Vagina (tissue), 2 donors: ENCODE measurements at regions not wholly inside any gene's neighbourhood (a gene's known extent, or its start where the extent isn't known, plus 50 kb on each side); places are given as distances from the start of the nearest gene placed in this dataset.
A peak's percentile ranks its signal among the peaks of the same experiment; 100 is the strongest.

Source experiments
- DNase-seq, 2 donors: peaks; one replicate each; pipeline ENCODE4 v3.0.0-alpha.2; 2017; ENCODE audit errors: extremely low spot score in 2 of 2
- H3K27ac ChIP-seq: fragments of 200-600 bp; sonication (generic); one replicate; pipeline ENCODE4 v1.5.1; 2019
- H3K27me3 ChIP-seq: fragments of 200-600 bp; sonication (generic); one replicate; pipeline ENCODE4 v1.5.1; 2019
- H3K36me3 ChIP-seq, 2 donors: fragments of 200-600 bp; sonication (generic); one replicate each; pipeline ENCODE4 v1.5.1; 2017 to 2019
- H3K4me1 ChIP-seq: fragments of 200-600 bp; sonication (generic); one replicate; pipeline ENCODE4 v1.5.1; 2019
- H3K4me3 ChIP-seq, 2 donors: fragments of 200-600 bp; sonication (generic); 1 replicate in 1 of 2; 2 replicates in 1 of 2; pipeline ENCODE4 v1.5.1; 2016 to 2019
- H3K9me3 ChIP-seq: fragments of 200-600 bp; sonication (generic); one replicate; pipeline ENCODE4 v1.5.1; 2019
- CTCF ChIP-seq, 3 experiments: fragments of 450-650 bp in 2 of 3; fragments of 200-600 bp in 1 of 3; sonication (generic) in 1 of 3; IDR thresholded peaks; one replicate each; pipeline ENCODE4 v1.5.1; 2017 to 2019; ENCODE audit warnings: antibody characterized with exemption in 3 of 3, mild to moderate bottlenecking in 2 of 3, moderate library complexity in 2 of 3
- POLR2A ChIP-seq, 2 donors: fragments of 450-650 bp; IDR thresholded peaks; one replicate each; pipeline ENCODE4 v1.6.1; 2017; ENCODE audit warnings: antibody characterized with exemption in 2 of 2, mild to moderate bottlenecking in 2 of 2, moderate library complexity in 2 of 2
- POLR2AphosphoS5 ChIP-seq, 2 donors: sonication (generic); formaldehyde crosslinking; IDR thresholded peaks; one replicate each; pipeline ENCODE4 v1.9.0; 2017; ENCODE audit warnings: antibody characterized with exemption in 2 of 2, mild to moderate bottlenecking in 2 of 2, low read depth in 1 of 2; ENCODE audit not compliant: insufficient read depth in 1 of 2
- intact Hi-C: fragments of 100-400 bp; cut with DNase I; formaldehyde crosslinking; loops from one replicate; pipeline ENCODE4 v1.15.1; 2023

- DNase-seq, result no peak
- Histone ChIP-seq H3K9me3 (no peaks in the 10 kb centered on the region), H3K27ac (no peak overlapping the region), H3K27me3 (no peaks in the 10 kb centered on the region), H3K4me3 (no peak overlapping the region), H3K36me3 (no peaks in the 10 kb centered on the region), H3K4me1 (no peaks in the 10 kb centered on the region)
- no peak for TF ChIP-seq POLR2AphosphoS5 (IDR thresholded peaks at IDR 0.05; ENCODE audit: insufficient read depth in 1 of 2, low read depth in 1 of 2)
- TF ChIP-seq CTCF (IDR thresholded peaks at IDR 0.05), result no peak
- no peak for TF ChIP-seq POLR2A (IDR thresholded peaks at IDR 0.05)
- intact Hi-C loops, result no loop called here
These were observed 370.3 kb downstream of the NNT start for GRCh38 chr5:43973318-43973717.

GRCh38 chr5:43967165-43967564, 364.2 kb downstream of the NNT start:
- Histone ChIP-seq H3K36me3 (no peaks in the 10 kb centered on the region), H3K27ac (no peak overlapping the region), H3K27me3 (no peaks in the 10 kb centered on the region), H3K4me1 (no peaks in the 10 kb centered on the region), H3K9me3 (no peaks in the 10 kb centered on the region), H3K4me3 (no peak overlapping the region)
- intact Hi-C loops, result no loop called here
- no peak for DNase-seq
- TF ChIP-seq POLR2AphosphoS5 (IDR thresholded peaks at IDR 0.05; ENCODE audit: insufficient read depth in 1 of 2, low read depth in 1 of 2) (no peak), POLR2A (IDR thresholded peaks at IDR 0.05) (no peak), CTCF (IDR thresholded peaks at IDR 0.05) (no peak)

- DNase-seq, result no peak
- Histone ChIP-seq H3K4me3 (no peak overlapping the region), H3K9me3 (no peaks in the 10 kb centered on the region), H3K36me3 (no peaks in the 10 kb centered on the region), H3K4me1 (no peaks in the 10 kb centered on the region), H3K27me3 (no peaks in the 10 kb centered on the region), H3K27ac (no peak overlapping the region)
- intact Hi-C loops, result no loop called here
- TF ChIP-seq POLR2A (IDR thresholded peaks at IDR 0.05) (no peak), POLR2AphosphoS5 (IDR thresholded peaks at IDR 0.05; ENCODE audit: insufficient read depth in 1 of 2, low read depth in 1 of 2) (no peak), CTCF (IDR thresholded peaks at IDR 0.05) (no peak)
These were observed 356.2 kb downstream of the NNT start for GRCh38 chr5:43959144-43959543.

GRCh38 chr5:43947935-43948334, 345.0 kb downstream of the NNT start:
- H3K27me3 ChIP-seq, result no peaks in the 10 kb centered on the region
- peak in 1 of 2 donors; percentile 26 for TF ChIP-seq POLR2AphosphoS5 (IDR thresholded peaks at IDR 0.05; ENCODE audit: insufficient read depth in 1 of 2, low read depth in 1 of 2)
- TF ChIP-seq POLR2A (IDR thresholded peaks at IDR 0.05), result no peak
- TF ChIP-seq CTCF (IDR thresholded peaks at IDR 0.05), result no peak
- H3K4me3 ChIP-seq, result no peak overlapping the region
- H3K9me3 ChIP-seq, result no peaks in the 10 kb centered on the region
- intact Hi-C loops, result no loop called here
- no peaks in the 10 kb centered on the region for H3K4me1 ChIP-seq
- no peak for DNase-seq
- H3K36me3 ChIP-seq, result no peaks in the 10 kb centered on the region
- H3K27ac ChIP-seq, result peak overlapping the region; percentile 31

GRCh38 chr5:43941806-43942205, 338.8 kb downstream of the NNT start:
- Histone ChIP-seq H3K4me3 (no peak overlapping the region), H3K27me3 (no peaks in the 10 kb centered on the region), H3K36me3 (no peaks in the 10 kb centered on the region), H3K27ac (no peak overlapping the region), H3K9me3 (no peaks in the 10 kb centered on the region), H3K4me1 (no peaks in the 10 kb centered on the region)
- TF ChIP-seq CTCF (IDR thresholded peaks at IDR 0.05) (no peak), POLR2AphosphoS5 (IDR thresholded peaks at IDR 0.05; ENCODE audit: insufficient read depth in 1 of 2, low read depth in 1 of 2) (no peak), POLR2A (IDR thresholded peaks at IDR 0.05) (no peak)
- no peak for DNase-seq
- intact Hi-C loops, result no loop called here
